ENCODE measurements at regions not wholly inside any gene's neighbourhood (a gene's known extent, or its start where the extent isn't known, plus 50 kb on each side); places are given as distances from the start of the nearest gene placed in this dataset.

GRCh38 chr16:89043636-89044417 is 49.8 kb upstream of the ACSF3 start:
- DNase-seq (ENCODE audit: low spot score) = no peak

All from AG08395 (cell line).